Upper lobe of left lung (tissue), 4 donors: ENCODE measurements at regions not wholly inside any gene's neighbourhood (a gene's known extent, or its start where the extent isn't known, plus 50 kb on each side); places are given as distances from the start of the nearest gene placed in this dataset.

Experiments
- CTCF ChIP-seq, 6 experiments: fragments of 450-650 bp in 4 of 6; fragments of 200-600 bp in 2 of 6; sonication (generic) in 2 of 6; IDR thresholded peaks; one replicate each; pipeline ENCODE4 v1.5.1; 2016 to 2019; ENCODE audit warnings: antibody characterized with exemption in 6 of 6
- EP300 ChIP-seq, 4 donors: sonication (generic); formaldehyde crosslinking; IDR thresholded peaks; one replicate each; pipeline ENCODE4 v1.5.1; 2017; ENCODE audit warnings: antibody characterized with exemption in 4 of 4, control low read depth in 2 of 4
- POLR2A ChIP-seq, 4 donors: fragments of 450-650 bp; IDR thresholded peaks; one replicate each; pipeline ENCODE4 v1.5.1; 2016 to 2017; ENCODE audit warnings: antibody characterized with exemption in 4 of 4, mild to moderate bottlenecking in 2 of 4
- POLR2AphosphoS5 ChIP-seq, 2 donors: sonication (generic); formaldehyde crosslinking; IDR thresholded peaks; one replicate each; pipeline ENCODE4 v1.5.1; 2017; ENCODE audit warnings: antibody characterized with exemption in 2 of 2

GRCh38 chr20:54340206-54340605, 132.3 kb downstream of the PFDN4 start:
- no peak for TF ChIP-seq CTCF (IDR thresholded peaks at IDR 0.05)
- TF ChIP-seq EP300 (IDR thresholded peaks at IDR 0.05), result peak in 1 of 4 donors; percentile 23
- TF ChIP-seq POLR2A (IDR thresholded peaks at IDR 0.05), result no peak
- no peak for TF ChIP-seq POLR2AphosphoS5 (IDR thresholded peaks at IDR 0.05)
